Keratinocyte (primary cell): ENCODE measurements at regions not wholly inside any gene's neighbourhood (a gene's known extent, or its start where the extent isn't known, plus 50 kb on each side); places are given as distances from the start of the nearest gene placed in this dataset.

Experiments used
- EZH2 ChIP-seq: IDR thresholded peaks from one replicate; pipeline ENCODE4 v1.6.1; 2012; ENCODE audit warnings: inconsistent platforms, mild to moderate bottlenecking, low read length, moderate library complexity
- TF ChIP-seq, protein P1 (sequence below), 3 experiments: IDR thresholded peaks in 1 of 3; conservative IDR thresholded peaks in 1 of 3; optimal IDR thresholded peaks in 1 of 3; 2 replicates in 2 of 3; 3 replicates in 1 of 3; pipeline versions ENCODE3 to v1.5.1; 2011; ENCODE audit warnings: low read length in 3 of 3, mild to moderate bottlenecking in 3 of 3, moderate library complexity in 2 of 3, control low read depth in 1 of 3, inconsistent platforms in 1 of 3; ENCODE audit not compliant: insufficient read depth in 2 of 3; ENCODE audit errors: extremely low read depth in 1 of 3

DNA sequence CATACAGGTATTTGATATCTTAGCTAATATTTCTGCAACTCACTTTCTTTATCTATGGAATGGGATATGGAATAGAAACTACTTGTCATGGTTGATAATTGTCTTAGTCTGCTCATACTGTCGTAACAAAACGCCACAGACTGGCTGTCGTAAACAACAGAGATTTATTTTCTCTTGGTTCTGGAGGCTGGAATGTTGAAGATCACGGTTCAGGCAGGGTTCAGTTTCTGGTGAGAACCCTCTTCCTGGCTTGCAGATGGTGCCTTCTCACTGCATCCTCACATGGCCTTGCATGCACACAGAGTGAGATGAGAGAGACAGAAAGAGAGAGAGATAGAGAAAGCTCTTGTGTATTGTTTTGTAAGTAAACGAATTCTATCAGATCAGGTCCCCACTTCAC, 332.7 kb upstream of the MAGI2 start:
- TF ChIP-seq, protein P1, sequence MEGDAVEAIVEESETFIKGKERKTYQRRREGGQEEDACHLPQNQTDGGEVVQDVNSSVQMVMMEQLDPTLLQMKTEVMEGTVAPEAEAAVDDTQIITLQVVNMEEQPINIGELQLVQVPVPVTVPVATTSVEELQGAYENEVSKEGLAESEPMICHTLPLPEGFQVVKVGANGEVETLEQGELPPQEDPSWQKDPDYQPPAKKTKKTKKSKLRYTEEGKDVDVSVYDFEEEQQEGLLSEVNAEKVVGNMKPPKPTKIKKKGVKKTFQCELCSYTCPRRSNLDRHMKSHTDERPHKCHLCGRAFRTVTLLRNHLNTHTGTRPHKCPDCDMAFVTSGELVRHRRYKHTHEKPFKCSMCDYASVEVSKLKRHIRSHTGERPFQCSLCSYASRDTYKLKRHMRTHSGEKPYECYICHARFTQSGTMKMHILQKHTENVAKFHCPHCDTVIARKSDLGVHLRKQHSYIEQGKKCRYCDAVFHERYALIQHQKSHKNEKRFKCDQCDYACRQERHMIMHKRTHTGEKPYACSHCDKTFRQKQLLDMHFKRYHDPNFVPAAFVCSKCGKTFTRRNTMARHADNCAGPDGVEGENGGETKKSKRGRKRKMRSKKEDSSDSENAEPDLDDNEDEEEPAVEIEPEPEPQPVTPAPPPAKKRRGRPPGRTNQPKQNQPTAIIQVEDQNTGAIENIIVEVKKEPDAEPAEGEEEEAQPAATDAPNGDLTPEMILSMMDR (optimal IDR thresholded peaks at IDR 0.05 in 1 of 3, IDR thresholded peaks at IDR 0.05 in 1 of 3, conservative IDR thresholded peaks at IDR 0.05 in 1 of 3; ENCODE audit: extremely low read depth in 1 of 3, insufficient read depth in 2 of 3, low read length in 3 of 3): no peak
- no peak for TF ChIP-seq EZH2
